CD4-positive, alpha-beta T cell treated with Interleukin-4 for 1 hour (primary cell): ENCODE measurements at regions not wholly inside any gene's neighbourhood (a gene's known extent, or its start where the extent isn't known, plus 50 kb on each side); places are given as distances from the start of the nearest gene placed in this dataset.
A peak's percentile ranks its signal among the peaks of the same experiment; 100 is the strongest.
"Not testable (repeated sequence)": the region's sequence is repeated elsewhere in the genome, so short reads cannot be mapped to it uniquely, and the experiment has no call there.

Source experiments
- DNase-seq, 2 donors: peaks; one replicate each; pipeline ENCODE4 v3.0.0-alpha.2; 2020 to 2022

DNA sequence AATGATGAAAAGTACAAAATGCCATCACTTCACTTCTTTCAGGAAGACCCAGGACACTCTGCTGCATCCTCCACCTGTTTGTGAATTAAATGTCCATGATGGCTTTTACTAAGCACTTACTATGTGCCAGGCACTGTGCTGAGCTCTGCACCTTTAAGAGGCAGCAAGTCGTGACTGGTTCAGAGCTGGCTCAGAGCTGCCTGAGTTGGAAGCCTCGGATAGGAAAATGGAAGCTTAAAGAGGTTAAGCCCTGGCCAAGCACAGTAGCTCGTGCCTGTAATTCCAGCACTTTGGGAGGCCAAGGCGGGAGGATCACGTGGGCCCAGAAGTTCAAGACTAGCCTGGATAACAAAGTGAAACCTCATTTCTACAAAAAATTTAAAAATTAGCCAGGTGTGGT lies 95.6 kb downstream of the SNX5 start:
- DNase-seq: no peak

DNA sequence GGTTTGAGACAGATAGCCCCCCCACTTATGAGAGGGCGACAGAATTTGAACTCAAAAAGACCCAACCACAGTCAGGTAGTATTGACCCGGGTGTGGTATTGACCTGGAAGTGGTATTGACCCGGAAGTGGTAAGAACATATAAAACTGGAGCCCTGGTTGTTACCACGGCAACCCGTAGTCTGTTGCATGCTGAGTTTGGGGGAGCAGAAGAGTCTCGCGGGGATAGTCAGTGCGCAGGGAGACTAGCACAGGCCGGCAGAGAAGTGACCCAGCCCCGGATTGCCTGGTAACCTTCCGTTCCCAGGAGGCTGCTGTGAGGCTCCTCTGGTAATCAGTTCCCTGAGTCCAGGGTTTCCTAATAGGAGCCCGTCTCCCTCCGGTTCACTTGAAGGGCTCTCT lies 96.2 kb downstream of the SNX5 start:
- no peak for DNase-seq

DNA sequence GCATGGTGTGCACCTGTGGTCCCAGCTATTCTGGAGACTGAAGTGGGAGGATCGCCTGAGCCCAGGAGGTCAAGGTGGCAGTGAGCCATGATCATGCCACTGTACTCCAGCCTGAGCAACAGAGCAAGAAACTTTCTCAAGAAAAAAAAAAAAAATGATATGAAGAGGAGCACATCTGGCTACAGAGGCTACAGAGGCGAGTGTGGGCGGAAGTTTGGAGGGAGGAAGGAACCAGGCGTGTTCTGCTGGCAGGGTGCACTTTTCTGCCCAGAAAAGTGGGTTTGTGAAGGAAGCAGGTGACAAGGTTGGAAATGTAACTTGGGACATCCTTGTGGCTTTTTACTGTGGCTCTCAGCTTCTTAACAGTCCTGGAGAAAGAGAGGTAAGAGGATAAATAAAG lies 96.7 kb downstream of the SNX5 start:
- DNase-seq: no peak

DNA sequence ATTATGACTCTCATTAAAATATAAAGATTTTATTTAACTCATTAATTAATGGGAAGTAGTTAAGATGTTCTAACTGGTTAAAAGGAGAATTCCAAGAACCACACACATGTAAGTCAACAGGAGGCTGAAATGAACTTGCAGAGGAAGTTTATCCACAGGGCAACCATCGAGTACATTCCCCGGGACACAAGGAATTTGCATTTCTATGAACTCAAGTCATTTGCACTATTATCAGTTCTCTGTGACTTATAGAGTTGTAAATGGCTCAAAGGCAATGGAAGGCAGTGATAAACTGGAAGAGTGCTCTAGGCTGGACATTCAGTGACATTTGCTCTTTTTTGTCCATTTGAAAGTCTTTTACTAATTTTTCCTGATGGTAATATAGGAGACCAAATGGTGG lies 97.4 kb downstream of the SNX5 start:
- DNase-seq: no peak

DNA sequence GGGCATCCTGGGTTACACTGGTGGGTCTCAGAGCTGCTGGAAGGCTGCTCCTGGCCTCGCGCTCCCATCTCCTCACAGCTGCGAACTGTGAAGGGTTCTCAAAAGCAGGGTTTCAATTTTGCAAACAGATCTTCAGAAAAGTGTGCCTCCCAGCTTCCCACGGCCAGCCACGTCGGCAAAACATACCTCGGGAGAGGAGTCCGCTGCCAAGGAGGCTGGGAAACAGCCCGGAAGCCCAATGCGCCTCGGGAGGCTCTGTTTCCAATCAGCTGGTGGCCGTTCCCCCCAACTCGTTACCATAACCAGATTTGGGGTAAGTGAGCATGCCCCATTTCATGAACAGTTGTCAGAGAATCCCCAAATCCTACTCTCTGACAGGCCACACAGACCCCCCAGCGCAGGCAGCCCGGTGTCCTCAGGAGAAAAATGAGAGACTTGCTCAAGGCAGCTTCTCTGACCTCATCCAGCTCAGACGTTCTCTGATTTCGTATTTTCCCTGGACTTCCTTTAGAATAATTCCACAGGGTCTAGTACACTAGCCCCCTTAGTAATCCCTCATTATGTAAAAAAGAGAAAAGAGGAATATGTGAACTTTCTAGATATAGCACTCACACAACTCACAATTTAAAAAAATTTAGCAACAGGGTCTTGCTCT lies 98.4 kb downstream of the SNX5 start:
- DNase-seq: no peak

DNA sequence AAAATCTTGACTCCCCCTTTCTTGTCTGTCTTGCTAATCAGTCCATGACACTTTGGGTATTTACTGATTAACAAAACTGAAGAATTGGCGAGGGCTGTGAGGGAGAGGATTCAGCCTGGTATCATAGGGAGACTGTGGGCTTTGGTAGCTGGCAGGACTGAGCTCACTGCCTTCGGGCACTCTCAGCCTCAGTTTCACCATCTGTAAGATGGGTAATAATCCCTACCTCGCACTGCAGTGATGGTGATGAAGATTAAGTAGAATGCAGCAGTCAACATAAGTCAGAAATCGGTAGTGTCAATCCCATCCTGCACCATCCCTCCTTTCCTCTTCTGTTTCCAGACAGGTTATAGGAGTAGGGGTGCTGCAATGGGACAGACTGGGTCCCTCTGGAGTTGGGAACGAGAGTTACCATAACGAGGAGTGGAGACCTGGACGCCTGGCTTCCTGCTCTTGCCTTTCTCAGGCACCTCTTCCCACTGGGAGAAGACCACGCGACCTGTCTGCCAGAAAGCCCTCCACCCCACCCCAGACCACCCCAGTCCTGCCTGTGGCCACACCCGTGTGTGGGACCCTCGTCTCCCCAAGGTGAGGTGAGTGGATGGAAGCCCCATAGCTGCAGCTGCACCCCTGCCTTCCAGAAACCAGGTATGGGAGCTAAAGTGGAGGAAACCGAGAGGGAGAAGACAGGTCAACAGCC lies 99.1 kb downstream of the SNX5 start:
- DNase-seq: no peak

DNA sequence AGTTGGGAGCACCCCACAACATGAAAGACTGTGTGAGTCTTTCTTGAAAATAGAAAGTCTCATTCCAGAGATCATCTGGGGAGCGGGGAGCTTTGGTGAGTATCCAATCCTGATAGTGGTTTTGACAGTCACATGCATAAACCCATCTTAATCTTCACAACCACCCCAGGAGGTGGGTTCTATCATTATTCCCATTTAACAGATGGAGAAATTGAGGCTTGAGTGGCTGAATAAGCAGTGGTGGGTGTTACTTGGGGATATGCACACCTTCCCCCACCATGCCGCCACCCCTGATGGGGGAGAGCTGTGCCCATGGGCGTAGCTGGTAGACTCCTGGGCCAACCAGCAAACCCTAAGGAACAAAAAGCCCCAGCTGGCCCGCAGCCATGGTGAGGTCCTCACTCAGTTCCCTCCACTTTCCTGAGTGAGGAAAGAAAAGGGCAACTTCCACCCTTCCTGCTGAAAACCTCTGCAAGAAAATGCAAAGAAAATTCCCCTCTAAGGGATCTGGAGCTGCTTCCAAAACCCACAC lies 99.8 kb downstream of the SNX5 start:
- no peak for DNase-seq

DNA sequence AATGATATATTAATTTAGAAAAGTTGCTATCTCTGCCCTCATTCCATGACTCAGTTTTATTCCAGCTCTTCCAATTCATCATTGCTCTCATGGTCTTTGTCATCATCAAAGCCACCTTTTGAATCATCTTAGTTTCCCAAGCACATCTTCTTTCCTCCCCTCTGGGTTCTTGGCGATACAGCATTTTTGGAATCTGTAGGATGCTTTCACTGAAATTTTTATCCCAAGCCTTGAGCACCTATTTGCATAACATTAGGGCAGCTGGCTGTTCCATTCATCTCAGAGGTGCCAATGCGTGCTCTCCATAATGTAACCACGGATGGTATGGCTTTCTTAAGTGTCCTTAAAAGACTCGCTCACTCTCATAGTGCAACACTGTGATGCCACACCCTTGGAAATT lies 100.4 kb downstream of the SNX5 start:
- no peak for DNase-seq

DNA sequence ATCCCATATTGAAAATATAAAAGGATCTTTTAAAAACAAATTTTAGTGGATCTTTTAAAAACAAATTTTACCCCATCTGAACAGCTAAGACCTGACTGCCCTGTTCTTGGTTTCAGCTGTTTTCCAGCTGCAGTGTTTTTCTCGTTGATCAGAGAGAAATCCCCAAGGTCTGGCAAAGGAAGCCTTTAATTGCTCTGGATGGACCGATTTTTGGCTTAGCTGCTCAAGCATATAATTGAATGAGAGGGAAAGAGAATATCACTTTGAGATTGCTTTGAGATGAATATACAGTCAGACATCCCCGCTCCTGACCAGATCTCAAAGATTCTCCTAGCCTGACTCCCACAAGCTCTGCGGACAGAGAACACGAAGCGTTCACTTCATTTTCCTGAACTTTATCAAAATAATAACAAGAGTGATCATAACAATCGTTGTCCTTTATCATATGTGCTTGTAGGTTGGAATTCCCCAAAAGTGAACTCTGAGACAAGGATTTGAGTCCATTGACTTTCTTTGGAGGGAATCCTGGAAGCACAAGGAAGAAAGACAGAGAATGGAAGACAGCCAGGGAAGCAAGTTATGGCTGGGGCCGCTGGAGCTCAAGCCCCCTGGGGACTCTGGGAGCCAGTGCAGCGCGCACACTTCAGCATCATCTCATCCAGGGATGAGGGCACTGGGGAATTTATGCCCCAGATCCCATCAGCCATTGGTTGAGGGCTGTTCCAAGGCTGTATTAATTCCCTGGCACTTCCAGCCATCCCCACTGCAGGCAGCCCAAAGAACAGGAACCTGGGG lies 101.3 kb downstream of the SNX5 start:
- DNase-seq: no peak

DNA sequence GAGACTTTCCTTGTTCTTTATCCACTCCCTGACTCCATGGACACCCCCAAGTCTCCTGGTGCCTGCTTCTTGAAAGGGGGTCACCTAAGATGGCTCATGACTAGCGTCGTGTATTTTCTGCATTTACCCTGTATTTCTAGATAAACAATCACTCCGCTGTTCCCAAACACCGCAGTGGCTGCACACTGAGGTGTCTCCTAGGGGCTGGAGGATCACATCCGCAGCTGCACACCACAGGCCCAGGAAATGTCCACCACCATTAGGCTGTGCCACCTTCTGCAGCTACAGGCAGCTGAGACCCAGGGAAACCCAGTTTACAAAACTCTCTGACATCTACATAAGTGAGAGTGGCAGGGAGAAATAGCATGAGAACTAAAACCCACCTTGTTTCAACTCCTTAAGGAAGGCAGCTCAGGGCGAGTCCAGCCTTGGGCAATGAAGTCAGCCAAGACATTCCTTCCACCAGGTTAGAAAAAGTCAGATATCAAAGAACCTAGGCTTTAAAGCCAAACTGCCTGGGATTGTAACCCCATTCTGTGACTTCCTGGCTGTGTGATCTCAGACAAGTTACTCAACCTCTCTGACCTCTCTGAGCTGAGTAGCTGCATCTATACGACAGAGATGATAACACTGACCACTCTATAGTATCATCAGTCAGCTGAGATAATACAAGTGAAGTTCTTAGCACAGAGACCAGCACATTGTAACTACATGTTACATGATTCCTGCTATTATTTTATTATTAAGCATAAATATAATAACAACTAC lies 102.2 kb downstream of the SNX5 start:
- DNase-seq: no peak

DNA sequence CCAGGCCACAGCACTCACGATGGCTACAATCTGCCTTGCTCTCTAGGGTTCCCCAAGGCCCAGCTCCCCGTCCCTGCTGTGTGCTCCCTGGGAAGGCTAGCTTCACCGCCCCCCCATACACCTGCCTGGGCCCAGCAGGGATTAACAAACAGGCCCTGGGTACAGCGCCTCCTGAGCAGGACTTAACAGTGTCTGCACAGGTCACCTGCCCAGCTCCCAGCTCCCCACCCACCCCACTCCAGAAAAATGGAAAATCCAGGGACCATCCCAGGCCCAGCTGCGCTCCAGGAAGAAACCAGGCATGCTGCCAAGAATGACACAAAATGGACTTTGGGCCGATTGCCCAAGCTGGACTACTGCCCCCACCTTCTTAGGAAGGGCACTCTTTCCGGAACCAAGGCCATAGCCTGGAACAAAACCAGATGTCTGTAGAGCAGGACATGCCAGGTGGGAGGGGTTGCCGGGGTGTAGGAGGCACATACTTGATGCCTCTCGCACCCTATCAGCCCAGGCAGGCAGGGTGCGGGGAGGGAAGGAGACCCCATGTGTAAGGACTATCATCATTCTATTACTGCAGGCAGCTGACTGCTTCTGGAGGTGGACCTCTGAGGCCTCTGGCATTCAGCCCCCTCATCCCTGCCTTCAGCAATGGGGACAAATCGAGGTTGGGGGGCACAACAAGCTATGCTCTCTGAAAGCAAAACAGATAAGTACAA lies 104.9 kb downstream of the SNX5 start:
- no peak for DNase-seq

DNA sequence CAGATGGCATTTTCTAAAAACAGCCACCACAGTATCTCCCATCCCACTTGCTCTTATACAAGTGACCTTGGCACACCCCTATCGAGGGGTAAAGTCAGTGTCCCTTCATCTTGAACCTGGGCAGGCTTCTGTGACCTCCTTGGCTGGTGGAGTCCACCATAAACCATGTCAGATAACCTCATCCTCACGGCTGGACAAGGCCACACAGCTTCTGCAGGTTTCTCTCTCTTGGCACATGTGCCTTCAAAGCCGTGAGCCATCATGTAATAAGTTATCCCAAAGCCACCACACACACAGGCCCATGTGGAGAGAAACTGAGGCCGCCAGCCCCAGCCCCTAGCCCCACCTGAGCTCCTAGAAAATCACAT lies 105.4 kb downstream of the SNX5 start:
- DNase-seq: no peak

DNA sequence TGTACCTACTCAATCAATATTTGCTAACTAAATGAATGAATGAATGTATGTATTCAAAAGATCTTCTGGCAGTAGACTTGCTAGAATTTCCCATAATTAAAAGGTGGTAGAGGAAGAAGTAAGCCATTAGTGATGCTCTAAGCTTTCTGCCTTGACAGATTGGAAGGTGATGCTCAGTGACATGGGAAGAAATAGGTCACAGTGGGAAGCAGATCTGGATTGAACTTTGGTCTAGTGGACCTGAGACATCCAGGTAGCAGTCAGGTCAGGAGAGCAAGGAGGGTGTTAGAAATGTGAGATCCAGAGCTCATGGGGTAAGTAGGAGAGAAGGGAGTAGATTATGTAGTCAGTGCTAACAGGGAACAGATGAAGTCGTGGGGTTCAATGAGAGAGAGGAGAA lies 106.4 kb downstream of the SNX5 start:
- DNase-seq: no peak

DNA sequence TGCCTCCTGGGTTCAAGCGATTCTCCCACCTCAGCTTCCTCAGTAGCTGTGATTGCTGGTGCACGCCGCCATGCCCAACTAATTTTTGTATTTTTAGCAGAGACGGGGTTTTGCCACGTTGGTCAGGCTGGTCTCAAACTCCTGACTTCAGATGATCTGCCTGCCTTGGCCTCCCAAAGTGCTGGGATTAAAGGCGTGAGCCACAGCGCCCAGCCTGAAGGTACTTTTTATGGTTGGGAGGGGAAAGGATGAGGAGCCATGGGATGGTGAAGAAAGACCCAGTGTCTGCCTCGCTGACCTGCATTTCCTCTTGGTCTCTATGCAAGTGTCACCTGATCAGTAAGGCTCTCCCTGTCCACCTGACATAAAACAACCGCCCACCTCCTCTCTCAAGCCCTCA lies 107.0 kb downstream of the SNX5 start:
- not testable (repeated sequence) for DNase-seq

DNA sequence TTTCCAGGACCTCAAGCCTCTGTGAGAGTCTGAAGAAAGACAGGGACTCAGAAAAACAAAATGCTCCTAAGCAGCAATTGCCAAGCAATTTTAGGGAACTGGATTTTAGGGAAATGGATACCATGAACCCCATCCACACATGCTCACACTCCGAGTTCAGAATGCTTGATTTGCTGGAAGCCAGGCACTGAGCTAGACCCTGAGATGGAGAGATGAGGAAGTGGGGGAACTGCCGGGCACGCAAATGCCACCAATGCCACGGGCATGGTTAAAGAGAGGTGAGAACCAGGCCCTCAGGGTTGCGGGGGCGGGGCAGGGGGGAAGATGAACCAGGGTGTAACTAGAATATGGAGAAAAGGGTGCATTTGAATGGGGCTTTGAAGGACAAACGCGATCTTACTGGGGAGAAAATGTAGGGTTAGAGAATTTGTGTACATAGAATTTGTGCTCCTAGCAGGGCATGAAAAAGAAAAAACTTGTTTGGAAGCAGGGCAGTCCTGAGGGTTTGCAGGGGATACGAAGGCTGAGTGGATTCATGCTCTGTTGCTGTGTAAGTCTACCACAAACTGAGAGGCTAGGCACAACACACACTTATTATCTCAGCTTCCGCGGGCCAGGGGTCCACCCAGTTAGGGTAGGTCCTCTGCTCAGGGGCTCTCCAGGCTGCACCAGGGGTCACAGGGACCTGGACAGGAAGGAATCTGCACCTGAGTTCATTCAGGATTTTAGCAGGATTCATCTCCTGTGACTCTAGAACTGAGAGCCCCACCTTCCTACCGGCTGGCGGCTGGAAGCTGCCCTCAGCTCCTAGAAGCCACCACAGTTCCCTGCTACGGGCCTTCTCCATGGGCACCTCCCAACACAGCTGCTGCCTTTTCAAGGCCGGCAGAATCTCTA lies 108.0 kb downstream of the SNX5 start:
- no peak for DNase-seq

DNA sequence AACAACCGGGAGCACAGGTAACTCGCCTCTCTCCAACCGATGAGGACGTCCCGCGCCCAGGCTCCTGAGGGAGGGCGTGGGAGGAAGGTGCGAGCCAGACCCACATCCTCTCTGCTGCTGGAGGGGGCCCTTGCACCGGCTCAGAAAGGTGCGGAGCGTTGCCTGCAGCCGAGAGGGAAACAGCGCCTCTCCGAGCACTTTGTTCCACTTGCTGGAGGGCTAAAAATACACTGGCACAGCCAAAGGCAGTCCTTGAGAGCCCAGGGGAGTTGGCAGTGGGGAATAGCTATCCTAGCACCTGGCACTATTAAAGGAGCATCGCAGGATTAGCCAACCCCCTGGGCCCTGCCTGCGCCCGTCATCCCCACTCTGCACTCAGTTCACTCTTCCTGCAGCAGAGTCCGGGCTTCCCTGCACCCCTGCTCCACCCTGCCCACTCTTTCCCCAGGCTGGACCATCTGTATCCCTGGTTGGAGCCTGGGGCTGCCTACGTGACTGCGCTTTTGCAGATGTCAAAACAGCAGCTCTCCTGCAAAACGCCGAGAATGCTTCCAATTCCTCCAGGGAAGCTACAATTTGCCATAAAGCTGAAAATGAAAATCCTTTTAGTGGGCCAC lies 108.9 kb downstream of the SNX5 start:
- DNase-seq: peak in 1 of 2 donors; percentile 24

DNA sequence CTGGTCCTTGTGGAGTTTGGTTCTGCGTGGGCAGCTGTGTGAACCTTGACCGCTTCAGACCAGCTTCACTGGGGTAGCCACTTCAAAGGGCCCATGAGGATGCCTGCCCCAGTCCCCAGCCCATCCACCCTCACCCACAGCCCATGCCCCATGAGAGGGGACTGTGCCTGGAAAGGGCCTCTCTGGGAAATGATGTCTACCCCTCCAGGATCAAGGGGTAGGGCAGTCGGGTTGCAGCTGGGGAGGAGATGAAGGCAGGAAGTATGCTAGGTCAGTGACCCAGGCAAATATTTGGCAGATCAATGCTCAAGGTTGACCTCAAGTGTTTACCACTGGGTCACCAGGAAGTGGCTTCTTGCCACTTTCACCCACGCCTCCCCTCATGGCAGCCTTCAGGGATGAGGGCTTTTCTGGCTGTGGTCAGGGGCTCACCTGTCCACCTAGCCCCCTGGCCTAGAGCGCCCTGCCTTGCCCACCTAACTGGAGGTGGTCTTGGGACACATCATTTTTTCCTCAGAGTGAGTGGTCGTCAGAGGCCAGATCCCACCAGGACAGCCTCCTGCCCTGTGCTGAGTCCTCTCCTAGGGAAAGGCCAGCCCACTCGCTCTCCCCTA lies 109.5 kb downstream of the SNX5 start:
- DNase-seq: no peak

DNA sequence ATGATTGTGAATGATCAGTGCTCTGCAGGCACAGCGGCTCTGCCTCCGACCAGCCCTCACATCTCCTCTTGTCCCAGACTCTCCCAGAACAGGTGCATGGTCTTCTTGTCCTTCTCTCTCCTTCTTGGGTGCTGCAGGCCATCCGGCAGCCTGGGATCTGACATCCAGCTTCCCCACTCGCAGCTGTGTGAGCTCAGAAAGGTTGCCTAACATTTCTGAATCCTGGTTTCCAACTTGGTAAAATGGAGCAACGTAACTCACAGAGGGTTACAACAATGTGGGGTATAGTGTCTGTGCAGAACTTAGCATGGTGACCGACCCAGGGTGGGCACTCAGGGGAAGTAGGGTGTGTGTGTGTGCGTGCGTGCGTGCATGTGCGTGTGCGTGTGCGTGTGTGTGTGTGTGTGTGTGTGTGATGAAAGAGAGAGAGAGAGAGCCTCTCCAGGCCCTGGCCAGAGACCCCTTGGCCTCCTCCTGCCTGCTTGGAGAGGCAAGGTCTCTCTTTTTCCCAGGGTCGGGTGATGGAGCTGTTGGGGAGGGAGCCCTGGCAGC lies 110.1 kb downstream of the SNX5 start:
- DNase-seq: no peak

DNA sequence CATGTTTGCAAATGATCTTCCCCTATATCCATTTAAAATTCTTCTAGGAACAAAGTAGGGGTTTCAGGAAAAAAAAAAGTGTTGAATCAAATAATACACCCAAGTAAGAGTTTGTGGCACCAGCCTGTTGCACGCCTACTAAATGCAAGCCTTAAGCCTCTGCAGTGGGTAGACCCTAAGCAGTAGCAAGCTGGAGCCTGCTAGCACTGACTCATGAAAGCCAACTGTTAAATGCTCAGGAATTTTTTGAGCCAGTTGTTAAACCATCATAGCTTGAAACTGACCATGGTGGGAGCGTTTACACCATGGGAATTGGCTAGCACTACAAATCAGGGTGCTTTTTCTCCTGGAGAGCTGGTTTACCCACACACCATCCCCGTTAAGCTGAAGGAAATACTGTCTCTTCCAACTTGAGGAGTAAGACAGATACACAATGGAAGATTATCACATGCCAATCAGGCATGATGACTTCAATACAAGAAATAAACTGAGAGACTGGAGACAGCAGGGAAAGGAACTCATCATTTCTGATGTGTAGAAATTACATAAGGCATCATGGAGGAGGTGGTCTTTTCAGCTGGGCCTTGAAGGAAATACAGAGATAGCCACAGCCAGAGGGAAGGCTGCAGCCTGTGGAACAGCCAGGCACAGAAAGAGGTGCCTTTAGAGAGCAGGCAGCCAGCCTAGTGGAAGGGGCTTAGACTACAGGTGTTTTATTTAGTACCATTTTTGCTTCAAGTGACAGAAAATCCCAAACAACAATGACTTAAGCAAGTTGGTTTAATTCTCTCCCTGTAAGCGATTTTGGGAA lies 110.8 kb downstream of the SNX5 start:
- no peak for DNase-seq
